ENCODE measurements at regions not wholly inside any gene's neighbourhood (a gene's known extent, or its start where the extent isn't known, plus 50 kb on each side); places are given as distances from the start of the nearest gene placed in this dataset.

GRCh38 chr15:38692789-38693062 is 128.1 kb upstream of the RASGRP1 start:
- TF ChIP-seq CTCF (IDR thresholded peaks at IDR 0.05), result no peak

GRCh38 chr15:38695249-38696108 is 130.9 kb upstream of the RASGRP1 start:
- no peak for TF ChIP-seq CTCF (IDR thresholded peaks at IDR 0.05)

GRCh38 chr15:38696109-38696727 is 131.6 kb upstream of the RASGRP1 start:
- no peak for TF ChIP-seq CTCF (IDR thresholded peaks at IDR 0.05)

- no peak for TF ChIP-seq CTCF (IDR thresholded peaks at IDR 0.05)
Observed at GRCh38 chr15:38696790-38697495, 132.3 kb upstream of the RASGRP1 start.

- no peak for TF ChIP-seq CTCF (IDR thresholded peaks at IDR 0.05)
Observed at GRCh38 chr15:38698254-38698653, 133.6 kb upstream of the RASGRP1 start.

- TF ChIP-seq CTCF (IDR thresholded peaks at IDR 0.05), result peak; percentile 97
Observed at GRCh38 chr15:38699633-38700230, 135.1 kb upstream of the RASGRP1 start.

GRCh38 chr15:38701149-38701548 is 136.5 kb upstream of the RASGRP1 start:
- no peak for TF ChIP-seq CTCF (IDR thresholded peaks at IDR 0.05)

Data from LNCAP (cell line).